GM19025 (cell line): ENCODE measurements at regions not wholly inside any gene's neighbourhood (a gene's known extent, or its start where the extent isn't known, plus 50 kb on each side); places are given as distances from the start of the nearest gene placed in this dataset.

Experiments used
- ATAC-seq: cut with Tn5 transposase; IDR thresholded peaks from one replicate; pipeline ENCODE4 v1.9.1; 2021; ENCODE audit warnings: mild to moderate bottlenecking, low read depth, moderate library complexity; ENCODE audit not compliant: unreplicated experiment

DNA sequence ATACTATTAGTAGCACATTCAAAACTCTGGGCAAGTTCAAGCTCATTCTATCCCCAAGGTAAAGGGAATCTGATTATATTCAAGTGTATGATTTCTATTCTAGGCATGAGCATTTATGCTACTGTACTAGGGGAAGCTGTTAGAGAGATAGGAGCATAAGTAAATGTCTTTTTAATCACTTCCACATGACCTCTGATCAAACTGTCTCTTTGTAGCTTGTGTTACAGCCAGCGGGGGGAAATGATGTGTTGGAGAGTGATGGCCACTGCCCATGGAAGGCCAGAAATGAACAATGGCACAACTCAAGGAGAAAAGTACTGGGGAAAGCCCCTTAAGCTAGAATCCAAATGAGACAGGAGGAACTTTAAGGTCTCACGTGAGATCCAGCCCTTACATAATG is 894.9 kb upstream of the CDH2 start:
- ATAC-seq: no peak

DNA sequence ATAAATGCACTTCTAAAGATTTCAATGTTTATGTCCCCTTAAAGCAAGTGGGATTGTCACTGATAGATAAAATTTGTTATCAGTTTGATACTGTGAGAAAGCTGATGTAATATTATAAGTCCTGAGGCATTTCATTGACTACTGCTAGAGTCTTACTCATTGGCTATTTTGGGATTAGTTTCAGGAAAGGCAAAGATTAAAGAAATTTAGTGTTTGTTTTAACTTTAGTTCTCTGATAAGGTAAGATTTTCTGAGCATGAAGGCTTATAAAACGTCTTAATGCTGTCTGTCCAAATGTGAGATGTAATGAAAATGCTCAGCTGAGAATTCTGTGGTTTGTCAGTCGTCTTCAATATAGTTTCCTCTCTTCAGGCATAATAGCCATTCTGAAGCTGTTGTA is 886.4 kb upstream of the CDH2 start:
- ATAC-seq: no peak

DNA sequence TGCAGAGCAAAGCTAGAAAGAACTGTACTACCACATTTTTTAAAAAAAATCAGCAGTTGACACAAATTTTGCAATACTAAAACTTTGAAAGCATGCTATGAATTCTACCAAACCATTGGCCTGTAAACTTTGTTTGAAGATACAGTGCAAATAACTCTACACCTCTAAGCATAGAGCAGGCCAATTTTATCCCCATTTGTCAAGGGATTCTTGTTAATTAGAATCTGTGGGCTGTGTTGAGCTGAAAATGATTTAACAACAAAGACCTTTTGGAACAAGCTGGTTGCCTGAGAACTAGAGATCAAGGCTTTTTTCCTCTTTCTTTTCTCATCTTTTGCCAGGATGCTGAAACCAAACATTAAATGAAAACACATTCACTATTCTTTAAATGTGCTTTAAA is 886.0 kb upstream of the CDH2 start:
- ATAC-seq: no peak

DNA sequence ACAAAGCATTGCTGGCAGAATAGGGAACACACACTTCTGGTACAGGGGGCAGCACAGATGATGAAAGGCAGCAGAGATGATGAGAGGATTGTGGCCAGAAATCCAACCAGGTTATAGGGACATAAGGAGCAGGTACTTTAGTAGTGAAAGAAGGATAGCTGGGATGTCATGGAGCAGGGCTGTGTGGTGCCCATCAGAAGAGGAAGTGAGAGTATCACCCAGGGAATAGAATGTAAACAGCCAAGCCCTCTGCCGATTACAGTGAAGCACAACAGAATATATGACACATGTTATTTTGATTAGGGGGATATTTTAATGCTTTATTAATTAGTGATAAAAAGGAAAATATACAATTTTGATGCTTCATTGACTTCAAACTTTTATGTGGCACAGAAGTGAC is 883.4 kb upstream of the CDH2 start:
- ATAC-seq: no peak

DNA sequence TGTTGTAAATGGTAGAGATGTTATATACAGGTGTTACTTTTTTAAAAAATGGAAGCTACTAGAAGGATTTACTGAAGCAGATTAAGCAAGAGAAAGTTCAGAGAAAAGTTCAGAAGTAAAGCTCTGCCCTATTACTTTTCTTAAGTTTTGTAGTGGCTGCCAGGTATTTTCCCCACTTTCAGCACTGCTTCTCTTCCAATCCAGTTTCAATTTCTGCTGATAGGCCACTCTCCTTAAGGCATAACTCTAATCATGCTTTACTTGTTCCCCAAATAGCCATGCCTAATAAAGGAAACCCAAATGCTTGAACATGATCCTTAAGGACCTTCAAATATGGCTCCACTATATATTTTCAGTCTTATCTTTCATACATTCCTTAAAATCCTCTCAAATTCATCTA is 880.8 kb upstream of the CDH2 start:
- ATAC-seq: no peak

DNA sequence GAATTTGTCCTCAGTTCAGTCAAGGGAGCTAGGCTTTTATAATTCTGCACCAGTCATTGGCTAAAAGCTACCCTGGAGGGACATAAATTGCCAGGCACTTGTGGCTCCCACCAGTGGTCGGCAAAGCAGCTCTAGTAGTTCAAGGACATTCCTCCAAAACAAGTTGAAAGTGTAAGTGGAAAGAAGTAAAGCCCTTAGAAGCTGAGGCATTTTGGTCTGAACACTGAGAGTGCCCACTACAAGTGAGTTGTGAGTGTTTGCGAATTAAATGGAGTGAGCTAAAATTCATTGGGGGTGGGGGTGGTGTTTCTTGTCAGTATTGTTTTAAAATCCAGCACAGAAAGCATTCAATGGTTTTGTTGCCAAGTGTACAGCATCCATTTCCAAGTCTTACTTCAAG is 879.9 kb upstream of the CDH2 start:
- ATAC-seq: no peak

DNA sequence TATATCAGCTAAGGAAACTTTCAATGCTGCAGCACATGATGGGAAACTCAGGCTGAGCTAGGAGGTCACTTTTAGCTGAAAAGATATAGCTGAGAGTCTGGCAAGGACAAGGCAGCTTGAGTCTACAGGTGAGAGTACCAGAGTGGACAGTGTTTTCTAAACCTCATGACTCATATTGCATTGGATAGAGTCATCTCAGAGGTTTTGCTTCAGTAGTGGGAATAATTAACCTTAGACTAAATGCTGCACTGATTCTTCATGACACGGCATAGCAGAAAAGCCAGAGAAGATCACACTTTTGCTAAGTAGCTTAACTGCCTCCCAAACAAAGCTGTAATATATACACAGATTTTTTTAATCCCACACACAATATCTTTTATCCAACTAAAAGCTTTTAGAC is 865.0 kb upstream of the CDH2 start:
- ATAC-seq: no peak

DNA sequence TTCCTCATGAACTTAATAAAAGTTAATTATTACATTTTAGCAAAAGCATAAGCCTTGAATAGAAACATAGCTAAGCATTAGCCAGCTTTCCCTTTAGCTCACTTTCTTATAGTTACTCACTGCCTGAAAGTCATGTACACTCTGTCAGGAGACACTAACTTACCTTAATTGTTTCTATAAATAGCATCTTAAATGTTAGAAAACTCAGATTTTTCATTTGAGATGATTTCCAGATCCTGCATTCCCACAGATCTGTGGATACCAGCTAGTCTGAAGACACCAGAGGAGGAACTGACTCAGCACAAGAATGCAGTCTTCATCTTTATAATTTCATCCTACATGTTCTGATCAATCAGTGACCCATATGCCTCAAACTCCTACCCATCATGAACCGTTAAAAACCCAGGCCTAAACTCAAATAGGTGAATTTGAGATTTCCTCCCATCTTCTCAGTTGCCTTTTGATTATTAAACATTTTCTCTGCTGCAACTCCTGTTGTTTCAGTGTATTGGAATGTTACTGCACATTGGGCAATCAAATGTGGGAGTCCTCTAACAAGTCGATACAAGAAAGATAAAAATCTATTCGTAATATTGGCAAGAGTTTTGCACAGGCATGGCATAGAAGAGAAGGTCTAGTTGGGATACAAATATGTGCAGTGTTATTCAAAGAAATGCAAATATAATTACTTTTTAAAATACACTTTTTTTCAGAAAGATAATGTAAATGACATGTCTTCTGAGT is 857.4 kb upstream of the CDH2 start:
- no peak for ATAC-seq

DNA sequence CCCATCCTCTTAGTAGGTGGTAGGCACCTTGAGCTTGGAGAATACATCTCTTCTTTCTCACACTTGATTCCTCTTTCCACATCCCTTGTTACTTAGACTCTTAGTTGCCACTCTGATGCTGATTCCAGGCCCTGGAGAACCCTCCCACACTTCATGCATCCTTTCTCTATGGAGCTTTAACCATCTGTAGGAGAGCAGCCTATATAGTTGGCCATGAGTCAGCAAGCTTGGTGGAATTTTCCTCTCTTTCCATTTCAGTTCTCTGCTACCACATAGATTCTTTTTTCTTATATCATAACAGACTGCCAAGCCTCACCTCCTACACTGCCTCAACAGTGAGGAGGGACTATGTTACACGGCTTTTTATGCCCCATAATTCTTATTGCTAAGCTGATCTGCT is 851.6 kb upstream of the CDH2 start:
- ATAC-seq: no peak

DNA sequence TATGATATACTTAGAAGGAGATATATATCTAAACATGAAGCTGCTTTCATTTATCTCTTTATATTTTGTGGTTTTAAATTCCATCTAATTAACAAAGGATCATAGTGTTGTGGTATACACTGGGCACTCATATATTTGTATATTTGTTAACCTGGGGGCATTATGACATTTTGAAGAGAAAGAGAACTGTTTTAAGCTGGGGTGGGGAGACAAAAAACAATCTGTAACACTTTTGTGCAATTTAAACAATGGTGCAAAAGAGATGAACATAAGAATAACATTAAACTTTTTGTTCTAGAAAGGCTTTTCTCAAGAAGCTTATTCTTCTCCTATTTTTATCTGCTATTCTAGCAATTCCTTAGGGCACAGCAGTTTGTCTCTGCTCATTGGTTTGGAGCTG is 842.0 kb upstream of the CDH2 start:
- no peak for ATAC-seq

DNA sequence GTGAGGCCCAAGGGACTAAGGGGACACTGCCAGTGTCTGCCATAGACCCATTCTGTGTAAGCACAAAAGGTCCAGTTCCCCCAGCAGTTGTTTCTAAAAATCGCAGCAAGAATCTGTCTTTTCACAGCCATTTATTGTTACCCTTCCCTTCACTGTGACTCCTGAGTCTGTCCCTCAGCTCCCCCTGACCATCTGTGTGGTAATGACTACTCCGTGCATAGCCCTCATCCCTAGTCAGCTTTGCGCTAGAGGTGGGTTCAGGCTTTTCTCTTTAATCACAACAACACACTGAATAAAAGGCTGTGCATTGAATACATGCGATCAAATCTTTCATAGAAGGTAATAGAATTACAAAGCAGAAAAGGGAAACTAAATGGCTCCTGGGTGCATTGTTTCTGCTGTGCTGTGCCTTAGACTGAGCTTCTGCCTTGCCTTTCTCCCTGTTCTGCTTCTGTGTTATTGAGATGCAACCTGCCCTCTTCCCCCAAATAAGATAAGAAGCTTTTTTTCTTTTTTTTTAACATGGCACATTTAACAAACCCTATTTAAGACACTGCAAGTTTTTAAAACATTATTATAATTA is 836.0 kb upstream of the CDH2 start:
- ATAC-seq: no peak

DNA sequence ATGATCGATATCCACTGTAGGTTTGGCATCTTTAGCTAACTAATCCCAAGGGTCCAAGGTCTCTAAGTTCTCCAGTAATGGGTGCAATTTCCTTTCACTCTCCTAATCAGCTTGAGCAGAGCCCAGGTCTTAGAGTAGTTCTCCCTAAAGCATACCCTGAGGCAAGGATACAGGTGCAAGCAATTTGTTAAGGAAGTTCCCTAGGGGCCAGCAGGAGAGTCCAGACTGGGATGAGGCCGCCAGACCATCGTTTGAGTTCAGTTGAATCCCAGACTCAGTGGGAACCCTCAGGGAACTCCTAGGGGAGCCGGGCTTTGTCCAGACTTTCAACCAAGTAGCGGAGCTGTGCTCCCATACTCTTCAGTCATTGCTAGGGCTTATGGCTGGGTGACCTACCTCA is 835.4 kb upstream of the CDH2 start:
- ATAC-seq: no peak

DNA sequence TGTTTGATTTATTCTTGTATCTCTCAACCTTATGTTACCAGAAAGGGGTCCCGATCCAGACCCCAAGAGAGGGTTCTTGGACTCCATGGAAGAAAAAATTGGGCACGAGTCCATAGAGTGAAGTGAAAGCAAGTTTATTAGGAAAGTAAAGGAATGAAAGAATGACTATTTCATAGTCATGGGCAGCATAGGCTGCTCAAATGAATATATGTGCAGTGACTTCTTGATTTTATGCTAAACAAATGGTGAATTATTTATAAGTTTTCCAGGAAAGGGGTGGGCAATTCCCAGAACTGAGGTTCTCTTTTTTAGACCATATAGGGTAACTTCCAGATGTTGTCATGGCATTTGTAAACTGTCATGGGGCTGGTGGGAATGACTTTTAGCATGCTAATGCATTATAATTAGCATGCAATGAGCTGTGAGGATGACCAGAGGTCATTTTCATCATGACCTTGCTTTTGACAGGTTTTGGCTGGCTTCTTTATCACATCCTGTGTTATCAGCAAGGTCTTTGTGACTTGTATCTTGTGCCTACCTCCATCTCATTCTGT is 832.4 kb upstream of the CDH2 start:
- no peak for ATAC-seq

DNA sequence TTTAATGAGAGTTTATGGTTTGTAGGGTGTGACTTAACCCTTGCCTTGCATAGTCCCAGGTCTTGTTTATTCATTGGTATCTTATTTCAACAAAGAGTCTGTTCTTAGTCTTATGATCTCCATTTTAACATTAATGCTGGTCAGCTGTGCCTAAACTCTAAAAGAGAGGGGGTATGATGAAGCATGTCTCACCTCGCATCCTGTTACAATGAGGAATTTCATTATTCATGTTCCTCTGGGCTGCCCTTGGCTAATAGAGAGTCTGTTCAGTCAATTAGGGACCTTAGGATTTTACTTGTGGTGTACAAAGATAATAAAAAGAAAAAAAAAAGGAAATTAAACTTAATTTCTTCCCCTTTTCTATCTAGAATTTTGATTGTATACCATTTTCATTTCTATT is 831.9 kb upstream of the CDH2 start:
- ATAC-seq: no peak

DNA sequence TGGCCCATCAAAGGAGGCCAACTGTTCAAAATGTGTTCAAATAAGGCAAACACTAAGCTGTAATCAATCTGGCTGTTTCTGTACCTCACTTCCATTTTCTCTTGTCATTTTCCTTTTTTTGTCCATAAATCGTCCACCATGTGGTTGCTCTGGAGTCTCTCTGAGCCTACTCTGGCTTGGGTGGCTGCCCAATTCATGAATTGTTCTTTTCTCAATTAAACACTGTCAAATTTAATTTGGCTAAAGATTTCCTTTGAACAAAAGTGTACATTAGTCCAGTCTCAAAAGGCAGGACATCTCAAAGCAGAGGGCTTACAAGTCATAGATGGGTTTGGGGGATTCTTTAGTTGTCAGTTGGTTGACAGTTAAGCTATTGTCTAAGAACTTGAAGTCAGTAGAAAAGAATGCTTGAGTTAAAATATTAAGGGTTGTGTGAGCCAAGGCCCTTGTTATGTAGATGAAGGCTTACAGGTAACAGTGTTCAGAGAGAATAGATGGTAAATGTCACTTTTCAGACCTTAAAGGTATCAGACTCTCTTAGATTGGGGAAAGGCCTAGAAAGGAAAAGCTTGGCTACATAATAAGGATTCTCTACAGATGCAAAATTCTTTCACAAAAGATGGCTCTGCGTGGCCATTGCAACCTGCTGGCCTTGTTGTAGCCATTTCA is 831.2 kb upstream of the CDH2 start:
- ATAC-seq: no peak

DNA sequence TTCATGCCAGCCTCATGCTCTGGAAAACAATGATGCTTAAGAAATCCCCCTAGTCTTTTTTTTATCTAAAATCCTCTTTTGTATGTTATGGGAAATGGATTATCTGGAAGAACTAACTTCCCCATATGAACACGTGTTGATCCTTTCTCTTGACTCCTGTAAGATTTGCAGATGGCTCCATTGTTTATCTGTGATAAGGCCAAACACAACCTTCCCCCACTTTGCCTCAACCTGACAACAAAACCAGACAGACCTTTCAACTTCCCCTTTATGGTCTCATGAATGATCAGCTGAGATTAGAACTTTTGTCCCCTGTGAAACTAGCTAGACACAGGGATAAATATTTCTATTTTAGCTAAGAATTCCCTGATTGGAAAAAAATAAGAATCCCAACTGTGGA is 828.0 kb upstream of the CDH2 start:
- no peak for ATAC-seq

DNA sequence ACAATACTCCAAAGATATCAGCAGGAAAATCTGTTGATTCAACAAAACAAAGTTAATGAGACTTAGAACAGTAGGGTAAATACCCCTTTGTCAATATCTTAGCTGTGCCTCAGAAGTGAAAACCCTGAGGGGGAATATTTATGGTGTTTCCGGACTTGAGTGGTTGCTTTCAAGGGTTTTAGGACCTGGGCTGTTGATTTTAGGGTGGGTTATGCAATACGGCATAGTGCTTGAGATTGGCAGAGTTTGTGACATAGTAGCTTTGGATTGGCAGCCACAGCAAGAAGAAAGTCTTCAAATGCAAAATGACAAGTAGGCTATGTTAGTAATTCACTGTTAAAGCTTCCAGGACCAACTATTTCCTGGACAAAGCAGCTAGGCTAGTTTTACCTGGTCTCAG is 826.3 kb upstream of the CDH2 start:
- no peak for ATAC-seq

DNA sequence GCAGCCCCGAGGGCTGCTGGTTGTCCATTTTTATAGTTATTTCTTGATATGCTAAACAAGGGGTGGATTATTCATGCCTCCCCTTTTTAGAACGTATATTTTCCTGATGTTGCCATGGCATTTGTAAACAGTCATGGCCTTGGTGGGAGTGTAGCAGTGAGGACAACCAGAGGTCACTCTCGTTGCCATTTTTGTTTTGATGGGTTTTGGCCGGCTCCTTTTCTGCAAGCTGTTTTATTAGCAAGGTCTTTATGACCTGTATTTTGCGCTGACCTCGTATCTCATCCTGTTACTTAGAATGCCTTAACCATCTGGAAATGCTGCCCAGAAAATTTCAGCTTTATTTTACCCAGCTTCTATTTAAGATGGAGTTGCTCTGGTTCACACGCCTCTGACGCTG is 825.8 kb upstream of the CDH2 start:
- ATAC-seq: no peak

DNA sequence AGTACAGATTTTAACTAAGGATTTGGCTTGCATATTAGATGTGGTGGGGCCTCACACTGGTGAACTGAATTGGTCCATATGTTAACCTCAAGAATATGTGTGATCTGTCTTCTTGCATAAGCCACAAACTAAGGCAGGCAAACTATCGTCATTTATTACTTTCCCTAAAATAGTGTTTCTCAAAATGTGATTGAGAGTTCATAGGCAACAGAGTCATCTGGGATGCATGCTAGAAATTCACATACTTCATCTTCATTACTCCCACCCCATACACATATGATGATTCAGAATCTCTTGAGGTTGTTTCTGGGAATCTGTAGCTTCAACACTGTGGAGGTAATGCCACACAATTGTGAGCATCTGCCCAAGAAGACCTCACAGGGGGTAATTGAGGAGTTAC is 822.8 kb upstream of the CDH2 start:
- ATAC-seq: no peak

DNA sequence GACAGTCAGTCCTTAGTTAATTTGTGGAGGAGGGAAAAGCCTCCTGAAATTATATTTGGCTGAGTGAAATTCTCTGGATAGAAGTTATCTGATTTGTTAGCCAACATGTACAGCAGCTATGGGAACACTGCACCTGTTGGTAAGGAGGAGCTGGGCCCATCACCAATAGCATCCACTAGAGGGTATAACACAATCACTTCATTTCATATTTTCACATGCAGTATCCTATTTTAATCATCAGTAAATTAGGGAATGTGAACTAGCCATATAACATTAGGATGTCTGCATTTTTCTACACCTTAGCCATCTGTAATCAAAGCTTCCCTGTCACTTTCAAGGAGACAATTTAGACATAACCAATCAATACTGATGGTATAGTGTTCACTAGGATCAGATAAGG is 818.4 kb upstream of the CDH2 start:
- no peak for ATAC-seq

DNA sequence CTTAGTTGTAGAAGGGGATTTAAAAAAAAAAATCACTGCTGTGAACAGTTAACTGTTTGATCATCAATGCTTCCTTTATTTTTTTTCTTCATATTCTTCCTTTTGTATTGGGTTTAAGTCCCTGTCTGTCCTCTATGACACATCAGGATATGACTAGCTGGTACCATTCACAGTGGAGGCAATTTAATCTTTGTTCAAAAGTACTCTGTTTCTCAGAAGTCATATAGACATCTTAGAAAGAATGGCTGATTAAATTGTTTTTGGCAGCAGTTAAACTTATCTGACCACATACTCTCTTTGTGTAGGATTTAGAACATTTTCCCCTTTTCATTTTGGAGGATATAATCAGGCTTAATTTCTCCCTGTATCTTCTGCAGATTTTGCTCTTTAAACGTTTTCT is 807.8 kb upstream of the CDH2 start:
- no peak for ATAC-seq

DNA sequence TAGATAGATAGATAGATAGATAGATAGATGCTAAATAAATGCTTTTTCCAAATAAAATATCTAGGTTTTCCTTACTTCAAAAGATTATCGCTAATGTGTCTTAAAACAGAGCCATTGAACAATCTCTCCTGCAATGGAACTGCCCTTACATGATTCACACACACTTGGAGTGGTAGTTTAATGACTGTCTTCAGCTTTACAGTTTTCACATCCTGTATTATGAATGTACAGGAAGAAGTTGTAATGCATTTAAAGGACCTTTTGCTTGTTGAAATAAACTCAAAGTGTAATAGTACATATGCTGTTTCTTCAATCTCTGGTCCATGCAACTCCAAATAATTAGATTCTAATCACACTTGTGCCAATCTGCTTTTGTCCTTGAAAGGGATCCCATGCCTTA is 797.6 kb upstream of the CDH2 start:
- no peak for ATAC-seq
